HEK293T (cell line): ENCODE measurements at regions not wholly inside any gene's neighbourhood (a gene's known extent, or its start where the extent isn't known, plus 50 kb on each side); places are given as distances from the start of the nearest gene placed in this dataset.

Experiments used
- BHLHE40 ChIP-seq: fragments of 450-650 bp; IDR thresholded peaks from 2 replicates; pipeline ENCODE4 v1.6.1; 2016; ENCODE audit warnings: mild to moderate bottlenecking, moderate library complexity, borderline replicate concordance
- ELF4 ChIP-seq: fragments of 450-650 bp; IDR thresholded peaks from 2 replicates; pipeline ENCODE4 v1.6.1; 2017; ENCODE audit warnings: antibody characterized with exemption
- FOXK2 ChIP-seq: fragments of 450-650 bp; IDR thresholded peaks from 2 replicates; pipeline ENCODE4 v1.6.1; 2016; ENCODE audit warnings: mild to moderate bottlenecking
- FOXM1 ChIP-seq: fragments of 450-650 bp; IDR thresholded peaks from 2 replicates; pipeline ENCODE4 v1.6.1; 2017; ENCODE audit warnings: mild to moderate bottlenecking, borderline replicate concordance
- LEF1 ChIP-seq: fragments of 450-650 bp; IDR thresholded peaks from 2 replicates; pipeline ENCODE4 v1.6.1; 2017; ENCODE audit warnings: mild to moderate bottlenecking, borderline replicate concordance
- NFRKB ChIP-seq: fragments of 450-650 bp; IDR thresholded peaks from 2 replicates; pipeline ENCODE4 v1.6.1; 2016; ENCODE audit warnings: mild to moderate bottlenecking, moderate library complexity
- TARDBP ChIP-seq: fragments of 450-650 bp; IDR thresholded peaks from 2 replicates; pipeline ENCODE4 v1.6.1; 2016
- ZNF384 ChIP-seq: fragments of 450-650 bp; IDR thresholded peaks from 2 replicates; pipeline ENCODE4 v1.6.1; 2016

GRCh38 chr3:178189854-178190253 is 346.4 kb upstream of the KCNMB2 start:
- TF ChIP-seq TARDBP (no peak), LEF1 (no peak), FOXM1 (no peak), BHLHE40 (no peak), ZNF384 (no peak), NFRKB (no peak), FOXK2 (no peak), ELF4 (no peak)
